SU-DHL-6 (cell line): ENCODE measurements at regions not wholly inside any gene's neighbourhood (a gene's known extent, or its start where the extent isn't known, plus 50 kb on each side); places are given as distances from the start of the nearest gene placed in this dataset.

Experiments used
- CTCF ChIP-seq: fragments of 200-600 bp; sonication (generic); IDR thresholded peaks from one replicate; pipeline ENCODE4 v1.5.1; 2017; ENCODE audit warnings: antibody characterized with exemption, mild to moderate bottlenecking, low read length, moderate library complexity; ENCODE audit not compliant: insufficient read depth, poor library complexity, severe bottlenecking
- EZH2phosphoT487 ChIP-seq: fragments of 200-600 bp; sonication (generic), shearing (Covaris generic); conservative IDR thresholded peaks from 2 replicates; pipeline ENCODE4 v1.6.1; 2018; ENCODE audit warnings: mild to moderate bottlenecking, antibody characterized with exemption, low read length, moderate library complexity, mixed read lengths

GRCh38 chr2:145728511-145728910, 1208.6 kb upstream of the ZEB2 start:
- TF ChIP-seq CTCF (no peak), EZH2phosphoT487 (no peak)
